Gastroesophageal sphincter (tissue), 4 donors: ENCODE measurements at regions not wholly inside any gene's neighbourhood (a gene's known extent, or its start where the extent isn't known, plus 50 kb on each side); places are given as distances from the start of the nearest gene placed in this dataset.

Source experiments
- ATAC-seq: fragments of 150-250 bp; one replicate; pipeline ENCODE4 v1.9.1; 2016; ENCODE audit warnings: mild to moderate bottlenecking, moderate library complexity
- H3K27ac ChIP-seq, 4 donors: fragments of 200-600 bp; sonication (generic) in 3 of 4; 1 replicate in 3 of 4; 2 replicates in 1 of 4; pipeline ENCODE4 v1.5.1; 2016 to 2019
- H3K27me3 ChIP-seq: fragments of 200-600 bp; sonication (generic); one replicate; pipeline ENCODE4 v1.5.1; 2019
- H3K36me3 ChIP-seq, 2 donors: fragments of 200-600 bp; sonication (generic); one replicate each; pipeline ENCODE4 v1.5.1; 2019; ENCODE audit warnings: control low read depth in 1 of 2
- H3K4me1 ChIP-seq, 3 donors: fragments of 200-600 bp; sonication (generic); 1 replicate in 2 of 3; 2 replicates in 1 of 3; pipeline ENCODE4 v1.5.1; 2016 to 2019; ENCODE audit warnings: control low read depth in 2 of 3
- H3K4me3 ChIP-seq, 2 donors: fragments of 200-600 bp; sonication (generic); one replicate each; pipeline ENCODE4 v1.5.1; 2019; ENCODE audit warnings: mild to moderate bottlenecking in 1 of 2, moderate library complexity in 1 of 2
- H3K9me3 ChIP-seq, 3 donors: fragments of 200-600 bp; sonication (generic); one replicate each; pipeline ENCODE4 v1.5.1; 2017 to 2019; ENCODE audit warnings: control low read depth in 2 of 3
- EP300 ChIP-seq: sonication (generic); formaldehyde crosslinking; IDR thresholded peaks from one replicate; pipeline ENCODE4 v1.6.1; 2017; ENCODE audit warnings: antibody characterized with exemption, mild to moderate bottlenecking
- POLR2A ChIP-seq, 2 donors: fragments of 450-650 bp; IDR thresholded peaks; one replicate each; pipeline ENCODE4 v1.6.1; 2017; ENCODE audit warnings: antibody characterized with exemption in 2 of 2, mild to moderate bottlenecking in 2 of 2, moderate library complexity in 1 of 2
- POLR2AphosphoS5 ChIP-seq: sonication (generic); formaldehyde crosslinking; IDR thresholded peaks from one replicate; pipeline ENCODE4 v1.6.1; 2017; ENCODE audit warnings: antibody characterized with exemption
- WGBS, 2 donors: methylation state at CpG; one replicate each; pipeline ENCODE4 v1.1.5; 2018; ENCODE audit warnings: low coverage in 1 of 2; 5-methylcytosine and 5-hydroxymethylcytosine counted together
- TF ChIP-seq, protein P1 (sequence below), 4 experiments: fragments of 200-600 bp in 2 of 4; fragments of 450-650 bp in 2 of 4; sonication (generic) in 1 of 4; IDR thresholded peaks; one replicate each; pipeline ENCODE4 v1.5.1; 2017 to 2019; ENCODE audit warnings: antibody characterized with exemption in 4 of 4, mild to moderate bottlenecking in 2 of 4, moderate library complexity in 2 of 4

DNA sequence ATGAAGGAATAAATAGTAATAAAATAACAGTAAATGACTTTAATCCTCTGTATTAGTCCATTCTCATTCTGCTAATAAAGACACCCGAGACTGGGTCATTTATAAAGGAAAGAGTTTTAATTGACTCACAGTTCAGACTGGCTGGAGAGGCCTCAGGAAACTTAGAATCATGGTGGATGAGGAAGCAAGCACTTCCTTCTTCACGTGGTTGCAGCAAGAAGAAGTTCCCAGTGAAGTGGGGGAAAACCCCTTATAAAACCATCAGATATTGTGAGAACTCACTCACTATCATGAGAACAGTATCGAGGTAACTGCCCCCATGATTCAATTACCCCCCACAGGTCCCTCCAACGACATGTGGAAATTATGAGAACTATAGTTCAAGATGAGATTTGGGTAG is 727.9 kb upstream of the LINC00305 start:
- TF ChIP-seq POLR2A (IDR thresholded peaks at IDR 0.05) (no peak), EP300 (no peak), POLR2AphosphoS5 (no peak)
- TF ChIP-seq, protein P1, sequence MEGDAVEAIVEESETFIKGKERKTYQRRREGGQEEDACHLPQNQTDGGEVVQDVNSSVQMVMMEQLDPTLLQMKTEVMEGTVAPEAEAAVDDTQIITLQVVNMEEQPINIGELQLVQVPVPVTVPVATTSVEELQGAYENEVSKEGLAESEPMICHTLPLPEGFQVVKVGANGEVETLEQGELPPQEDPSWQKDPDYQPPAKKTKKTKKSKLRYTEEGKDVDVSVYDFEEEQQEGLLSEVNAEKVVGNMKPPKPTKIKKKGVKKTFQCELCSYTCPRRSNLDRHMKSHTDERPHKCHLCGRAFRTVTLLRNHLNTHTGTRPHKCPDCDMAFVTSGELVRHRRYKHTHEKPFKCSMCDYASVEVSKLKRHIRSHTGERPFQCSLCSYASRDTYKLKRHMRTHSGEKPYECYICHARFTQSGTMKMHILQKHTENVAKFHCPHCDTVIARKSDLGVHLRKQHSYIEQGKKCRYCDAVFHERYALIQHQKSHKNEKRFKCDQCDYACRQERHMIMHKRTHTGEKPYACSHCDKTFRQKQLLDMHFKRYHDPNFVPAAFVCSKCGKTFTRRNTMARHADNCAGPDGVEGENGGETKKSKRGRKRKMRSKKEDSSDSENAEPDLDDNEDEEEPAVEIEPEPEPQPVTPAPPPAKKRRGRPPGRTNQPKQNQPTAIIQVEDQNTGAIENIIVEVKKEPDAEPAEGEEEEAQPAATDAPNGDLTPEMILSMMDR (IDR thresholded peaks at IDR 0.05): no peak
- Histone ChIP-seq H3K27ac (no peak overlapping the region), H3K36me3 (no peaks in the 10 kb centered on the region), H3K4me3 (no peak overlapping the region), H3K4me1 (no peaks in the 10 kb centered on the region), H3K27me3 (no peaks in the 10 kb centered on the region), H3K9me3 (no peaks in the 10 kb centered on the region)
- ATAC-seq: no peak
- 64 to 73% methylated on average over 3 of the region's 4 CpGs for WGBS, 2 donors

DNA sequence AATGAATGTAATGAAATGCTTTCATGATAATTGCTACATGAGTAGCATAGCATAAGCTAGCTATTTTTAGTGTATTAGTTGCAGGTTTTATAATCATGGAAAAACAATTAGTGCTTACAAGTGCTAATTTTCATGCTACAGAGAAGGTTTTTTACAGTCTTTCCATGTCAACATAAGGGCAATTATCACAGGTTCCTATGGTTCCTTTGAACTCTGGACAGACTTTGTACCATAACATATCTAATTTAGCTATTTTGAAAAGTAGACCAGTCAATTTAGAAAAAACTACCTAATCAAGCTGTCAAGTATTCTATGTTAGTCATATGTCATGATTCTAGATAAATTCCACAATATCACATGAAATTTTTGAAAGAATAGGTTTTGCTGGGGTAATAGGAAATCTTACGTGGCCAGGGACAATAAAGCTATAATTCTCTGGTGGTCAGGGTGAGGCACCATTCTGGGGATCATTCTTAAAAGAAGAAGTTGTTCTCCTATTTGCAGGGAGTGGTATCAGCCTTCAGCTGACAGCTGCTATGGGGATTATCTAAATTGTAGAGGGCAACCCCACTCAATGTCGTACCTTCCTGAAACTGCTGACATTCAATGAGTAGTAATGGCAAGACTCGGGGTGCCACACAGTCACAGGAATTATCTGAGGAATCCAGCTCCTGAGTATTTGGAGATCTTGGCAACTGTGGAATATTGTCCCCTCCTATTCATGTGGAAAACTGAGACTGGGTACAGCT is 724.0 kb upstream of the LINC00305 start:
- no peak for ATAC-seq
- H3K4me1 ChIP-seq: no peaks in the 10 kb centered on the region
- H3K27ac ChIP-seq: no peak overlapping the region
- TF ChIP-seq EP300: no peak
- TF ChIP-seq POLR2AphosphoS5: no peak
- H3K9me3 ChIP-seq: no peaks in the 10 kb centered on the region
- H3K4me3 ChIP-seq: no peak overlapping the region
- no peaks in the 10 kb centered on the region for H3K36me3 ChIP-seq
- WGBS, 2 donors: 68 to 89% methylated on average over 1 to 2 of the region's 3 CpGs
- H3K27me3 ChIP-seq: no peaks in the 10 kb centered on the region

DNA sequence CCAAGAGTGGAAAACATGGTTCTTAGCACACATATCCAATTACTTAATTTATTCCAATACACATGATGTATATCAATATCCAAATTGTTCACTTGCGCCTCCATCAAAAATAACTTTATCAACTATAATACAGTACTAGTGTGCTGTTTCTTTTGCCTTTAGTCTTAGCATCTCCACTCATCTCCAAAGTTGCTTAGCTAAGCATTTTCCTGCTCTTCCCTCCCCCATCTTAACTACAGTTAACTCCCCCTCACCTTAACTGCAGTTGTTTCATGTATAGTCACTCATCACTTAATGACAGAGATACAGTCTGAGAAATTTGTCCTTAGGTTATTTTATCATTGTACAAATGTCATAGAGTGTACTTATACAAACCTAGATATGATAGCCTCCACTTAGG is 705.2 kb upstream of the LINC00305 start:
- no peaks in the 10 kb centered on the region for H3K36me3 ChIP-seq
- no peak for TF ChIP-seq POLR2A (IDR thresholded peaks at IDR 0.05)
- TF ChIP-seq EP300: no peak
- TF ChIP-seq, protein P1 (IDR thresholded peaks at IDR 0.05): no peak
- H3K4me3 ChIP-seq: no peak overlapping the region
- H3K27ac ChIP-seq: no peak overlapping the region
- no peaks in the 10 kb centered on the region for H3K4me1 ChIP-seq
- WGBS, 2 donors: 31 to 100% methylated on average over 1 of the region's 1 CpG
- no peak for ATAC-seq
- H3K9me3 ChIP-seq: no peaks in the 10 kb centered on the region
- no peaks in the 10 kb centered on the region for H3K27me3 ChIP-seq

DNA sequence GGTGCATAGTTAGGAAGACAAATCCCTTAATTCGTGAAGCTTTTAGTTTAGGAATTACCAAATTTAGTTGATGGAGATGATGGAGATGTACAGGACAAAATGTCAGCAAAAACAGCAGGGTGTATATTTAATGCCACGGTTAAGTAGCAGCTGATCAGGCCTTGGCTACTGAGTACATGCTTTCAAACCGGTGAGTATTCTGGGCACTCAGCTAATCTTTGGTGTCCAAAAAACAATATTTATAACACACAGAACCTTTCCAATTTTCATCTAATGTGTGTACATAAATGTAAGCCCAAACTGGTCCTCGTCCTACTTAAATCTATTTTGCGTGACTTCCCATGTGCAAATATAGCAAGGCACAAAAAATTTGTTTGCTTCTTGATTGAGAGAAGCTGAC is 703.4 kb upstream of the LINC00305 start:
- TF ChIP-seq, protein P1 (IDR thresholded peaks at IDR 0.05): no peak
- no peak for TF ChIP-seq EP300
- no peak overlapping the region for H3K27ac ChIP-seq
- H3K9me3 ChIP-seq: no peaks in the 10 kb centered on the region
- no peak overlapping the region for H3K4me3 ChIP-seq
- no peaks in the 10 kb centered on the region for H3K4me1 ChIP-seq
- H3K36me3 ChIP-seq: no peaks in the 10 kb centered on the region
- no peak for ATAC-seq
- no peaks in the 10 kb centered on the region for H3K27me3 ChIP-seq
- WGBS, 2 donors: 39% methylated on average over 3 to 5 of the region's 5 CpGs

DNA sequence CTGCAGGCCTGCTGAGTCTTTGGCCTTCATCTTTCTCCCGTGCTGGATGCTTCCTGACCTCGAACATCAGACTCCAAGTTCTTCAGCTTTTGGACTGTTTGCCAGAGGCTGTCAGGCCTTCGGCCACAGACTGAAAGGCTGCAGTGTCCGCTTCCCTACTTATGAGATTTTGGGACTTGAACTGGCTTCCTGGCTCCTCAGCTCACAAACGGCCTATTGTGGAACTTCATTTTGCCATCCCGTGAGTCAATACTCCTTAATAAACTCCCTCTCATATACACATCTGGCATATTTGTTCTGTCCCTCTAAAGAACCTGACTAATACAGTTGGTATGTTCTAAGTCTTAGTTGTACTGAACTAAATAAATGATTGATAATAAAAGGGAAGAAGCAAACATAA is 702.8 kb upstream of the LINC00305 start:
- no peak for ATAC-seq
- Histone ChIP-seq H3K27ac (no peak overlapping the region), H3K4me3 (no peak overlapping the region), H3K4me1 (no peaks in the 10 kb centered on the region), H3K36me3 (no peaks in the 10 kb centered on the region), H3K27me3 (no peaks in the 10 kb centered on the region), H3K9me3 (no peaks in the 10 kb centered on the region)
- TF ChIP-seq, protein P1 (IDR thresholded peaks at IDR 0.05): no peak
- TF ChIP-seq EP300: no peak
- TF ChIP-seq POLR2AphosphoS5: no peak
- WGBS, 2 donors: 51 to 70% methylated on average over 5 of the region's 6 CpGs
